ENCODE measurements at regions not wholly inside any gene's neighbourhood (a gene's known extent, or its start where the extent isn't known, plus 50 kb on each side); places are given as distances from the start of the nearest gene placed in this dataset.

DNA sequence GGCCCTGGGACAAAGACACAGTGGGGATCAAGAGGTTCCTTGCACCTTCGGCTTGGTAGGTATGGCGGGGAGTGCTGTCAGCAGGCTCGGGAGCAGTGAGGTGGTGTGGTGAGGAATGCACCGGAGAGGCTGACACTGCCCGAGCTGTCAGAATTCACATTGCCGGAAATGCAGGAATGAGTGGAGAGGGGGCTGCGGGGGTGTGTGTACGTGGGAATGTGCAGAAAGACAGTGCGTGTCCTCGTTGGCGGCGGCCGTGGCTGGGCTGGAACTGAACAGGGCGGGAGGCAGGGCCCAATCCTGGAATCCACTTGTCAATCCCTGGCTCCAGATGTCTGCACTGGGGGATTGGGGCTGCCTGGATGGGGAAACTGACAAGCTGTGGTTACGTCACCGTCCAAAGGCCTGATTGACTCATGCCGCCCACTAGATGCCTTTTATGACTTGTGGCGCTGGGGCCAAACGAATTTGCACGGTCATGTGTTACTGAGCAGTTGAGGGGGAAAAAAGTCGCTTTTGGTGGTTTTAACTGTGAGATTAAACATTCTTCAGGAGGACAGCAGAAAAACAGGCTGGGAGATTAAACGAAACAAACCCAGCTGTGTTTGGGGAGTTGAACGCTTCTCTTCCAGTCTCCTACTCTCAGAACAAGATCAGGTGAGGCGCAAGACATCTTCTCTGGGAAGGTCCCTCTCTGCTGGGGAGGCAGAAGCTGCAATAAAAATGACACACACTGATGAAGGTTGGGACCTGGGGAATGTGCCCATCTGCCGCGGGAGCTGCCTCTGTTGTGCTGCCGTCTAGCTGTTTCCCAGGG lies 189.4 kb upstream of the GLI2 start:
- Mint-ChIP-seq H3K27ac (peak overlapping the region in 1 of 3 donors; percentile 71), H3K4me1 (no peaks in the 10 kb centered on the region), H3K36me3 (no peaks in the 10 kb centered on the region), H3K9me3 (no peaks in the 10 kb centered on the region), H3K4me3 (peak overlapping the region in 1 of 4 donors; percentile 70), H3K27me3 (peaks cover 5% of the 10 kb centered on the region)

DNA sequence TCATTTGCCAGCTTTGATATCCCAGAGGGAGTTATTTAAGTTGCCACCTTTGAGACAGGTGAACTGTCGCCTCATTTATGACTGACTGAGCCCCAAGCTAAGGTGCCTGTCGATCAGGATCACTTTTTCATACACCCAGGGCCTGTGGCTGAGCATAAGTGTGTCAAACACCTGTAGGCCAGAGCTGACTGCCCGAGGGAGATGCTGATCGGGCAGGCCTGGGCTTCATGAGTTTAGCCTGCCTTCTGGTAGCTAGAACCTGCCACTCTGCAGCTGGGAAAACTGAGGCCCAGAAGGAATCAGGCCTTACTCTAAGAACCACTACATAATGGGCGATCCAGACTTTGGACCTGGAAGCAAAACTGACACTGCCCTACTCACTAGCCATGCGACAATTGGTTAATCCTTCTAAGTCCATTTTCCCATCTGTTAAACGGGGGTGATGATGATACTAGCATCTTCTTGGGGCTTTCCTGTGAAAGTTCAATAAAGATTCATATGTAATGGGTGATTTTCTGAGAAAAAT lies 188.7 kb upstream of the GLI2 start:
- no peaks in the 10 kb centered on the region for H3K36me3 Mint-ChIP-seq
- H3K4me1 Mint-ChIP-seq, result no peaks in the 10 kb centered on the region
- H3K27ac Mint-ChIP-seq, result no peak overlapping the region
- peaks cover 3% of the 10 kb centered on the region for H3K27me3 Mint-ChIP-seq
- H3K4me3 Mint-ChIP-seq, result no peak overlapping the region
- H3K9me3 Mint-ChIP-seq, result no peaks in the 10 kb centered on the region

DNA sequence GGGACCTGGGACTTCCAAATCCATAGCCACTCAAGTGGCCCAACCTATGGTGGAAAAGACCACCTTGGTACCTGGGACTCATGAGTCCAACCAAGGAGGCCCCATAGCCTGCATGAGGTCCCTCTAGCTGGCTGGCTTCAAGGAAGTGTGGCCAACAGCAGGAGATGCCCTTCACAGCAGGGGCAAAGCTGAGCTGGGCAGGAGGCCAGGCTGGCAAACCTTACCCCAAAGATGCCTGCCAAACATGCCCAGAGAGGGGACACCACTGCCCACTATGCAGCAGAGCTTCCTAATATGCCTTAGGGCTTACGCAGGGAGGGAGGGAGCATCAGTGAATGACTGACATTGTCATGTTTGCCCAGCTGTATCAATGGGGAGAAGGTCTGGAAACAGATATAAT lies 188.0 kb upstream of the GLI2 start:
- Mint-ChIP-seq H3K27me3 (peaks cover 6% of the 10 kb centered on the region), H3K9me3 (no peaks in the 10 kb centered on the region), H3K27ac (no peak overlapping the region), H3K36me3 (no peaks in the 10 kb centered on the region), H3K4me1 (no peaks in the 10 kb centered on the region), H3K4me3 (peak overlapping the region in 1 of 4 donors; percentile 33)

DNA sequence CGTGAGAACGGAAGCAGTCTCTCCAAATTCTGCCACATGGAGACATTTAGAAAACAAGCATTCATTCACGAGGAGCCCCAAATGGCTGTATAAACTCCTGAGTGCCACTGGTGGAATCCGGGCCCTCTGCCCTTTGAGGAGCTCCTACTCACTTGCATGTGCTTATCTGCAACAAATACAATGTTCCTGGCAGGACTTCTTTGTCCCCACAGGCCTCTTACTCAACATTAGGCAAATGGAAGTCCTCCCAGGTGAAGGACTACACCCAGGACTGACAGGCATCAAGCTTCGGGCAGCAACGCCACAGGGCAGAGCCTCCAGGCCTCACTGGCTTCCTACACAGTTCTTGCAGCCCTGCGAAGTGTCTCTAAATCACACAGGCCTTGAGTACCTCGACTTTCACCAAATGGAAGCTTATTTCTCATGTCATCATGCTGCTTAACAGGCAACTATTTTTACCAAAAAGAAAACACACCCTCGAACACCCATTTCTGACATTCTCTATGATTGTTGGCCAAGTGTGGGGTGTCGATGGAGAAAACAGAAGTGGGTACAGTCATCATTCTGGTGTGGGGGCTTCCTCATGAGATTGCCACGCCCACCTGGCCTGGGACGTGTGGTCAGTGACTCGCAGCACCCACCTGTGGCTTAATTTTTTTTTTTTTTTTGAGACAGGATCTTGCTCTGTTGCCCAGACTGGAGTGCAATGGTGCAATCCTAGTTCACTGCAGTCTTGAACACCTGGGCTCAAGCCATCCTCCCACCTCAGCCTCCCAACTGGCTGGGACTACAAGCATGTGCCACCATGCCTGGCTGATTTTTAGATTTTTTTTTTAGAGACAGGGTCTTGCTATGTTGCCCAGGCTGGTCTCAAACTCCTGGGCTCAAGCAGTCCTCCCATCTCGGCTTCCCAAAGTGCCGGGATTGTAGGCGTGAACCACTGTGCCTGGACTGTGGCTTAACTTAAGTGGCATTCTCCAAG lies 186.8 kb upstream of the GLI2 start:
- no peaks in the 10 kb centered on the region for H3K4me1 Mint-ChIP-seq
- no peak overlapping the region for H3K27ac Mint-ChIP-seq
- H3K27me3 Mint-ChIP-seq, result peaks cover 7% of the 10 kb centered on the region
- H3K36me3 Mint-ChIP-seq, result peaks cover 3% of the 10 kb centered on the region
- H3K9me3 Mint-ChIP-seq, result no peaks in the 10 kb centered on the region
- H3K4me3 Mint-ChIP-seq, result no peak overlapping the region

DNA sequence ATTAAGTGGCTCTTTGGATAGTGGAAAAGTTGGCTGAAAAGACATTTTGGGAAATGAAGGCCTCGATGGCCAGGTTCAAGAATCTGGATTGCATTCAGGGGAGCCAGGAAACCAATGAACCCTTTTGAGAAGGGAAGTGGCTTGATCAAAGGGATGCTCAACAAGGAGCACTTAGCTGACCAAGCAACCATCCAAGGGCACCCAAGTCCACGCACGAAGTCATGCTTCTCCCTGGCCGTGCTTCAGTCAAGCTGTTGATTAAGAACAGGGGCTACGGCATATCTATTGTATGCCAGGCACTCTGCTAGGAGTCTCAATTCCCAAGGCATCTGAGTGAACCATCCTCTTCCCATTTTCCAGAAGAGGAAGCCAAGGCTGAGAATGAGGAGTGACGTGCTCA lies 185.8 kb upstream of the GLI2 start:
- Mint-ChIP-seq H3K36me3 (peaks cover 3% of the 10 kb centered on the region), H3K27ac (no peak overlapping the region), H3K4me3 (no peak overlapping the region), H3K4me1 (no peaks in the 10 kb centered on the region), H3K9me3 (no peaks in the 10 kb centered on the region), H3K27me3 (peaks cover 7% of the 10 kb centered on the region)

DNA sequence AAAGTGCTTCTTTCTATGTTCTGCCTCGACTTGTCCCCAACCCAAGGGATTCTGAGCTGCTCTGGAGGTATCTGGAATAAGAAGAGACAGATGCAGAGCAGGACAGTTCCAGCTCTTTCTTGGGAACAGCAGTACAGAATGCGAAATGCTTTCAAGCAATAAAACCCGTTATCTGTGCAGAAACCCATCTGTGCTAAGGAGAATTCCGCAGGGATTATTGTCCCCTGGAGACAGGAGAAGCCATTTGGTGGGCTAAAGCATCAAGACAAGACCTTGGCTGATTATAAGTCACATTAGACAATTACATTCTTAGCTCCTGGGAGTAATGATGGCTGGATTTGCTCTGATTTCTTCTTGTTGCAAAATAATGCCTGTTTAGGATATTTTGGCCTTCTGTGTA lies 185.4 kb upstream of the GLI2 start:
- Mint-ChIP-seq H3K4me1 (no peaks in the 10 kb centered on the region), H3K27me3 (peaks cover 7% of the 10 kb centered on the region), H3K36me3 (peaks cover 3% of the 10 kb centered on the region), H3K9me3 (no peaks in the 10 kb centered on the region), H3K27ac (no peak overlapping the region), H3K4me3 (no peak overlapping the region)

GRCh38 chr2:120550893-120551446 lies 184.7 kb upstream of the GLI2 start:
- Mint-ChIP-seq H3K36me3 (peaks cover 3% of the 10 kb centered on the region), H3K27me3 (peaks cover 9% of the 10 kb centered on the region)

GRCh38 chr2:120551522-120551921 lies 184.1 kb upstream of the GLI2 start:
- H3K27ac Mint-ChIP-seq, result no peak overlapping the region
- H3K4me1 Mint-ChIP-seq, result no peaks in the 10 kb centered on the region
- no peaks in the 10 kb centered on the region for H3K9me3 Mint-ChIP-seq
- H3K4me3 Mint-ChIP-seq, result no peak overlapping the region
- H3K27me3 Mint-ChIP-seq, result peaks cover 13% of the 10 kb centered on the region
- H3K36me3 Mint-ChIP-seq, result peaks cover 3% of the 10 kb centered on the region

More at GRCh38 chr2:120550893-120551446, 184.7 kb upstream of the GLI2 start:
- H3K9me3 Mint-ChIP-seq, result no peaks in the 10 kb centered on the region
- H3K4me1 Mint-ChIP-seq, result no peaks in the 10 kb centered on the region
- no peak overlapping the region for H3K27ac Mint-ChIP-seq
- no peak overlapping the region for H3K4me3 Mint-ChIP-seq

DNA sequence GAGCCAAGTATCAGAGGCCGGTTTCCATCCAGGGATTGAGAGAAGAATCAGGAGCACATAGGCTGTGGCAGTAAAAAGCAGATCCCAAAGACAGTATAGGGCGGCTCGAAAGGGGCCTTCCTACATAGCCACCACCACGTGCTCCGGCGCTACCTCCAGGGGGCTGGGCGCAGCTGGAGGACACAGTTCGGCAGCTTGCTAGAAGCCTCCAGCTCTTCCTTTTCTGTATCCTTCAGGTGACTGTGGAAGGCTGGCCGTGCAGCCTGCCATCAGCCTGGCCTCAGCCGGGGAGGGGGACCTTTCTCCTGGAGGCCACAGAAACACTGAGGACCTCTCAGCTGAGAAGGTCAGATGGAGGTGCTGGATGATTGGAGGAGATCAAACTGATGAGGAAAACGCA lies 183.6 kb upstream of the GLI2 start:
- peaks cover 3% of the 10 kb centered on the region for H3K36me3 Mint-ChIP-seq
- H3K4me3 Mint-ChIP-seq, result no peak overlapping the region
- peaks cover 13% of the 10 kb centered on the region for H3K27me3 Mint-ChIP-seq
- H3K9me3 Mint-ChIP-seq, result no peaks in the 10 kb centered on the region
- H3K27ac Mint-ChIP-seq, result no peak overlapping the region
- H3K4me1 Mint-ChIP-seq, result no peaks in the 10 kb centered on the region

- Mint-ChIP-seq H3K27me3 (peaks cover 10% of the 10 kb centered on the region), H3K27ac (peak overlapping the region in 1 of 3 donors; percentile 78), H3K36me3 (peaks cover 3% of the 10 kb centered on the region), H3K4me3 (no peak overlapping the region), H3K9me3 (peaks cover 0 to 2% (median 0%) of the 10 kb centered on the region in 3 donors), H3K4me1 (no peaks in the 10 kb centered on the region)
Measured at GRCh38 chr2:120552800-120553481, 182.7 kb upstream of the GLI2 start.

DNA sequence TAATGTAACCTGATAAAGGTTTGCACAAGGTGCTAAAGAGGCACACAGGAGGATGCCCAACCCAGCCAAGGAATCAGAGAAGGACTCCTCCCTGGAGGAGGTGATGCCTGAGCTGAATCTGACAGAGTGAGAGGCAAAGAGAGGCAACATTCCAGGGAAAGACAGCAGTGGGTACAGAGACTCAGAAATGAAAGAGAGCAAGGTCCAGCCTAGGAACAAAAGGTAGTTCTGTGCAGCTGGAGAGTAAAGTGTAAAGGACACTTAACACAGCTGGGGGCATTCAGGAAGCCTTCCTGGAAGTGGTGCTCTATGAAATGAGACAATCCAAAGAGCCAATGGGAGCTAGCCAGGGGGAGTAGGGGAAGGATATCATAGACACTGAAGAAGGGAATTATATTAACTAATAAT lies 181.0 kb upstream of the GLI2 start:
- Mint-ChIP-seq H3K9me3 (peaks cover 0 to 2% (median 1%) of the 10 kb centered on the region in 3 donors), H3K36me3 (peaks cover 3% of the 10 kb centered on the region), H3K27me3 (peaks cover 10% of the 10 kb centered on the region), H3K4me3 (no peak overlapping the region), H3K4me1 (no peaks in the 10 kb centered on the region), H3K27ac (no peak overlapping the region)

DNA sequence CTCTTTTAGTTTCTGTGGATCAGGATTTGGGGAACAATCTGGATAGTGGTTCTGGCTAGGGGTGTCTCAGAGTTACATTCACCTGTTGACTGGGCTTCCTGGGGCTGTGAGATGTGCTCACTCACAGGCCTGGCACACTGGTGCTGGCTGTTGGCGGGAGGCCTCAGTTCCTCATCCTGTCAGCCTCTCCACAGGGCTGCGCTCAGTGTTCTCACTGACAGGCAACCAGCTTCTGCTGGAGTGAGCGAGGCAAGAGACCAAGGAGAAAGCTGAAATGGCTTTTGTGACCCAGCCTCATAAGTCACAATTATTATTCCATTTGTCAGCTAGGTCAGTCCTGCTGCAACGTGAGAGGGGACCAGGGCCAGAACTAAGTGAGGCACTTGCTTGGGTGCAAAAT lies 180.6 kb upstream of the GLI2 start:
- peaks cover 0 to 2% (median 0%) of the 10 kb centered on the region in 3 donors for H3K4me1 Mint-ChIP-seq

GRCh38 chr2:120556911-120557310 lies 178.8 kb upstream of the GLI2 start:
- peaks cover 3% of the 10 kb centered on the region for H3K36me3 Mint-ChIP-seq
- H3K4me1 Mint-ChIP-seq, result peaks cover 0 to 2% (median 0%) of the 10 kb centered on the region in 3 donors
- no peak overlapping the region for H3K4me3 Mint-ChIP-seq
- H3K27me3 Mint-ChIP-seq, result peaks cover 10% of the 10 kb centered on the region
- H3K9me3 Mint-ChIP-seq, result peaks cover 0 to 2% (median 1%) of the 10 kb centered on the region in 3 donors
- H3K27ac Mint-ChIP-seq, result no peak overlapping the region

More for the DNA sequence above, 180.6 kb upstream of the GLI2 start:
- Mint-ChIP-seq H3K9me3 (peaks cover 0 to 2% (median 1%) of the 10 kb centered on the region in 3 donors), H3K27me3 (peaks cover 10% of the 10 kb centered on the region), H3K27ac (no peak overlapping the region), H3K4me3 (no peak overlapping the region), H3K36me3 (peaks cover 3% of the 10 kb centered on the region)

DNA sequence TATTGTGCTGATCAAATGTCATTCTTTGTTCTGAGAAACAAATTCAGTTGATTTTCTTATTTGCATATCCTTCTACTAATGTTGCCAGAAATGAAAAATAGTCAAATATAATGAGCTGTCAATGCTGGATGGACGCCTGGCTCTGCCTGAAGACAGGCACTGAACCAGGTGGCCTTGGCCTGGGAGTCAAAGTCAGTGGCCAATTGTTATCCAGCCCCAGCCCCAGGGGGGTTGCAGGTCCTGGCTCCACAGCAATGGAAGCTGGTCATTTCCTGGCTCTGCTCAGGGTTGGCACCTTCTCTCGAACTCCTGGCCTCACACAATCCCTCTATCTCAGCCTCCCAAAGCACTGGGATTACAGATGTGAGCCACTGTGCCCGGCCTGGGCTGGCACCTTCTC lies 176.8 kb upstream of the GLI2 start:
- Mint-ChIP-seq H3K4me3 (no peak overlapping the region), H3K27ac (no peak overlapping the region), H3K9me3 (peaks cover 0 to 2% (median 1%) of the 10 kb centered on the region in 3 donors), H3K27me3 (peaks cover 5% of the 10 kb centered on the region), H3K4me1 (peaks cover 0 to 2% (median 0%) of the 10 kb centered on the region in 3 donors), H3K36me3 (no peaks in the 10 kb centered on the region)

All from IgD-negative memory B cell (primary cell).